ENCODE measurements at regions not wholly inside any gene's neighbourhood (a gene's known extent, or its start where the extent isn't known, plus 50 kb on each side); places are given as distances from the start of the nearest gene placed in this dataset.

GRCh38 chr20:63099456-63100173 is 92.9 kb upstream of the BHLHE23 start:
- no peak for TF ChIP-seq CTCF (IDR thresholded peaks at IDR 0.05)
- TF ChIP-seq POLR2AphosphoS5 (IDR thresholded peaks at IDR 0.05): no peak
